ENCODE measurements at regions not wholly inside any gene's neighbourhood (a gene's known extent, or its start where the extent isn't known, plus 50 kb on each side); places are given as distances from the start of the nearest gene placed in this dataset.

DNA sequence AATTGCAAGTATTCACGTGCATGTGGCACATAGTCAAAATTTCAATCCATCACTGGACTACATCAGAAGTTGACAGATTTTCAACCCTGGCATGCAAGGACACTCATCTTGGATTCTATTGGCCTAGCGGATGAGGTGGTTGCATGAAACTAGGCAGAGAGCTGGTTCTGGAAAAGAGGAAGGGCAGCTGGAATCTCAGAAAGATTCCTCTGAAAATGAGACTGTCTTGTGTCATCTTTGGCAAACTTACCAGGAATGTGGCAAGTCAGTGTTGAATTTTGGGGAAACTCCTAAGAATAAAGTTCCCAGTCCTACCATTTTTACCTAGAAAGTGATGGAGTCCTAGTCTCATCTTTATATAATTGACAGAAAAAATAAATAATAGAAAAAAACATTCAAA, 384.3 kb upstream of the NR2F2 start:
- TF ChIP-seq, protein P1, sequence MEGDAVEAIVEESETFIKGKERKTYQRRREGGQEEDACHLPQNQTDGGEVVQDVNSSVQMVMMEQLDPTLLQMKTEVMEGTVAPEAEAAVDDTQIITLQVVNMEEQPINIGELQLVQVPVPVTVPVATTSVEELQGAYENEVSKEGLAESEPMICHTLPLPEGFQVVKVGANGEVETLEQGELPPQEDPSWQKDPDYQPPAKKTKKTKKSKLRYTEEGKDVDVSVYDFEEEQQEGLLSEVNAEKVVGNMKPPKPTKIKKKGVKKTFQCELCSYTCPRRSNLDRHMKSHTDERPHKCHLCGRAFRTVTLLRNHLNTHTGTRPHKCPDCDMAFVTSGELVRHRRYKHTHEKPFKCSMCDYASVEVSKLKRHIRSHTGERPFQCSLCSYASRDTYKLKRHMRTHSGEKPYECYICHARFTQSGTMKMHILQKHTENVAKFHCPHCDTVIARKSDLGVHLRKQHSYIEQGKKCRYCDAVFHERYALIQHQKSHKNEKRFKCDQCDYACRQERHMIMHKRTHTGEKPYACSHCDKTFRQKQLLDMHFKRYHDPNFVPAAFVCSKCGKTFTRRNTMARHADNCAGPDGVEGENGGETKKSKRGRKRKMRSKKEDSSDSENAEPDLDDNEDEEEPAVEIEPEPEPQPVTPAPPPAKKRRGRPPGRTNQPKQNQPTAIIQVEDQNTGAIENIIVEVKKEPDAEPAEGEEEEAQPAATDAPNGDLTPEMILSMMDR (IDR thresholded peaks at IDR 0.05; ENCODE audit: insufficient read depth, low read length), result no peak
- TF ChIP-seq, protein P2, sequence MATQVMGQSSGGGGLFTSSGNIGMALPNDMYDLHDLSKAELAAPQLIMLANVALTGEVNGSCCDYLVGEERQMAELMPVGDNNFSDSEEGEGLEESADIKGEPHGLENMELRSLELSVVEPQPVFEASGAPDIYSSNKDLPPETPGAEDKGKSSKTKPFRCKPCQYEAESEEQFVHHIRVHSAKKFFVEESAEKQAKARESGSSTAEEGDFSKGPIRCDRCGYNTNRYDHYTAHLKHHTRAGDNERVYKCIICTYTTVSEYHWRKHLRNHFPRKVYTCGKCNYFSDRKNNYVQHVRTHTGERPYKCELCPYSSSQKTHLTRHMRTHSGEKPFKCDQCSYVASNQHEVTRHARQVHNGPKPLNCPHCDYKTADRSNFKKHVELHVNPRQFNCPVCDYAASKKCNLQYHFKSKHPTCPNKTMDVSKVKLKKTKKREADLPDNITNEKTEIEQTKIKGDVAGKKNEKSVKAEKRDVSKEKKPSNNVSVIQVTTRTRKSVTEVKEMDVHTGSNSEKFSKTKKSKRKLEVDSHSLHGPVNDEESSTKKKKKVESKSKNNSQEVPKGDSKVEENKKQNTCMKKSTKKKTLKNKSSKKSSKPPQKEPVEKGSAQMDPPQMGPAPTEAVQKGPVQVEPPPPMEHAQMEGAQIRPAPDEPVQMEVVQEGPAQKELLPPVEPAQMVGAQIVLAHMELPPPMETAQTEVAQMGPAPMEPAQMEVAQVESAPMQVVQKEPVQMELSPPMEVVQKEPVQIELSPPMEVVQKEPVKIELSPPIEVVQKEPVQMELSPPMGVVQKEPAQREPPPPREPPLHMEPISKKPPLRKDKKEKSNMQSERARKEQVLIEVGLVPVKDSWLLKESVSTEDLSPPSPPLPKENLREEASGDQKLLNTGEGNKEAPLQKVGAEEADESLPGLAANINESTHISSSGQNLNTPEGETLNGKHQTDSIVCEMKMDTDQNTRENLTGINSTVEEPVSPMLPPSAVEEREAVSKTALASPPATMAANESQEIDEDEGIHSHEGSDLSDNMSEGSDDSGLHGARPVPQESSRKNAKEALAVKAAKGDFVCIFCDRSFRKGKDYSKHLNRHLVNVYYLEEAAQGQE (IDR thresholded peaks at IDR 0.05; ENCODE audit: insufficient replicate concordance, low read depth), result no peak
- TF ChIP-seq POLR2AphosphoS5 (IDR thresholded peaks at IDR 0.05; ENCODE audit: low read depth) (no peak), SPI1 (IDR thresholded peaks at IDR 0.05; ENCODE audit: borderline replicate concordance, low read depth) (no peak)
